CD4-positive, alpha-beta memory T cell (primary cell): ENCODE measurements at regions not wholly inside any gene's neighbourhood (a gene's known extent, or its start where the extent isn't known, plus 50 kb on each side); places are given as distances from the start of the nearest gene placed in this dataset.

ENCODE experiments used
- CTCF ChIA-PET: fragments of 350-600 bp; sonication (Branson Sonifier 250); formaldehyde crosslinking; loops from one replicate; lab custom pipeline; 2021; ENCODE audit warnings: inconsistent platforms; ENCODE audit not compliant: partially characterized antibody; lab: Charles Lee
- POLR2A ChIA-PET: fragments of 350-600 bp; sonication (Branson Sonifier 250); formaldehyde crosslinking; loops from one replicate; lab custom pipeline; 2021; ENCODE audit not compliant: partially characterized antibody; lab: Charles Lee
- DNase-seq, 5 donors: peaks; one replicate each; pipeline versions ENCODE4 v3.0.0 to v3.0.0-alpha.2; 2020 to 2022; ENCODE audit warnings: mixed read lengths in 1 of 5
- H3K27ac ChIP-seq: one replicate; pipeline ENCODE4 v1.7.0; 2013; ENCODE audit warnings: low read depth, low read length
- H3K27me3 ChIP-seq: 2 replicates; pipeline ENCODE4 v1.7.0; 2013; ENCODE audit warnings: mild to moderate bottlenecking, low read length, moderate library complexity; ENCODE audit not compliant: insufficient read depth
- H3K36me3 ChIP-seq: 2 replicates; pipeline ENCODE4 v1.7.0; 2013; ENCODE audit warnings: mild to moderate bottlenecking, low read length, moderate library complexity; ENCODE audit not compliant: insufficient read depth
- H3K4me1 ChIP-seq: 2 replicates; pipeline ENCODE4 v1.7.0; 2013; ENCODE audit warnings: mild to moderate bottlenecking, low read length, moderate library complexity; ENCODE audit not compliant: insufficient read depth
- H3K4me3 ChIP-seq, 2 donors: one replicate each; pipeline ENCODE4 v1.7.0; 2013; ENCODE audit warnings: low read length in 2 of 2, mild to moderate bottlenecking in 1 of 2
- H3K9me3 ChIP-seq, 2 donors: one replicate each; pipeline ENCODE4 v1.7.0; 2013; ENCODE audit warnings: low read length in 2 of 2, control low read depth in 1 of 2; ENCODE audit not compliant: control insufficient read depth in 1 of 2
- H3K27ac Mint-ChIP-seq, 7 donors: one replicate each; pipeline ENCODE4 v1.8.0; 2020 to 2021; ENCODE audit warnings: mixed read lengths in 7 of 7, mild to moderate bottlenecking in 6 of 7, inconsistent platforms in 3 of 7, moderate library complexity in 3 of 7
- H3K27me3 Mint-ChIP-seq, 2 donors: one replicate each; pipeline ENCODE4 v1.8.0; 2020 to 2021; ENCODE audit warnings: mixed read lengths in 2 of 2
- H3K36me3 Mint-ChIP-seq, 2 donors: one replicate each; pipeline ENCODE4 v1.8.0; 2020 to 2021; ENCODE audit warnings: mixed read lengths in 2 of 2, inconsistent platforms in 1 of 2, mild to moderate bottlenecking in 1 of 2
- H3K4me1 Mint-ChIP-seq, 4 donors: one replicate each; pipeline ENCODE4 v1.8.0; 2020 to 2021; ENCODE audit warnings: mixed read lengths in 4 of 4, mild to moderate bottlenecking in 1 of 4
- H3K4me3 Mint-ChIP-seq, 8 donors: one replicate each; pipeline ENCODE4 v1.8.0; 2020 to 2021; ENCODE audit warnings: mixed read lengths in 8 of 8, mild to moderate bottlenecking in 7 of 8, moderate library complexity in 6 of 8, inconsistent platforms in 3 of 8
- H3K9me3 Mint-ChIP-seq, 8 donors: one replicate each; pipeline ENCODE4 v1.8.0; 2020 to 2021; ENCODE audit warnings: mixed read lengths in 8 of 8, mild to moderate bottlenecking in 5 of 8, inconsistent platforms in 3 of 8, moderate library complexity in 1 of 8
- intact Hi-C: fragments of 100-400 bp; cut with micrococcal nuclease; formaldehyde crosslinking; loops from one replicate; pipeline ENCODE4 v1.15.1; 2023

DNA sequence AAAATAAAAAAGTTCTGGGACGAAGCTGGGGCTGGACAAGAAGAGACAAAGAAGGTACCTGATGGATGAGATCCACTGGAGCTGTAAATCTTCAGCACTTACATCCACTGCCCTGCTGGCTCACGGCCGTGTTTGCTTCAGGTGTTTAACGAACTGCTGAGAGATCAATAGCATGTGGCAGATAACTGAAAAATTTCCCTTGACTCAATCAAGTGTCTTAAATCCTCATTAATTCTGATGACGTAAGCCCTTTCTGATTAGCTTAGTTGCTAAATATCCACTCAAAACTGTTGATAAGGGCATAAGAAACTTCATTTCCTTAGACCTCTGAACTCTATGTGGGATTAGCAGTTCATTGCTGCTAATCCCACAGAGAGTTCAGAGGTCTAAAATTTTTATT, 354.2 kb upstream of the HS3ST1 start:
- Mint-ChIP-seq H3K27me3 (peaks cover 0 to 1% of the 10 kb centered on the region in 2 donors), H3K4me3 (no peak overlapping the region), H3K36me3 (no peaks in the 10 kb centered on the region), H3K4me1 (no peaks in the 10 kb centered on the region), H3K9me3 (peaks cover 0 to 3% (median 0%) of the 10 kb centered on the region in 8 donors), H3K27ac (no peak overlapping the region)
- Histone ChIP-seq H3K4me1 (no peaks in the 10 kb centered on the region), H3K27me3 (no peaks in the 10 kb centered on the region), H3K4me3 (no peak overlapping the region), H3K36me3 (no peaks in the 10 kb centered on the region), H3K9me3 (no peaks in the 10 kb centered on the region), H3K27ac (no peak overlapping the region)
- intact Hi-C loops = no loop called here
- CTCF ChIA-PET = no interaction called here
- no peak for DNase-seq
- POLR2A ChIA-PET = no interaction called here

DNA sequence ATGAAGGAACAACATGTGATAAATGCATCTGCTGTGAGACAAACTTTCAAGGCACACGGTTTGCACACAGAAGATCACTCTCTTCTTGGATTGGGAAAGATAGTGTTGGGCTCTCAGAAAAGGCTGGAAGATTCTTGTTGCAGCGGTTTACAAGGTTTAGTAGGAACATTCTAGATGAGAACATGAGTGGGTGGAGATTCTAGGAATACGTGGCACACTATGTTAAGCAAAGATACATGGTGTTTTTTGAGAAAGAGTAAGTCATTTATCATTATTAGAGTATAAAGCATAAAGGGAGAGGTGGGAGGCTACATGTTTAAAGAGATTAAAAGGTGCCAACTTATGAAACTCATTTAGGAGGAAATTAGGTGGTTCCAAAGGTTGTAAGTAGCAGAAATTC, 348.8 kb upstream of the HS3ST1 start:
- Histone ChIP-seq H3K9me3 (no peaks in the 10 kb centered on the region), H3K36me3 (no peaks in the 10 kb centered on the region), H3K4me3 (no peak overlapping the region), H3K4me1 (no peaks in the 10 kb centered on the region), H3K27me3 (no peaks in the 10 kb centered on the region), H3K27ac (no peak overlapping the region)
- H3K4me3 Mint-ChIP-seq = no peak overlapping the region
- CTCF ChIA-PET = interaction anchor here (2.2 kb wide), 1 partner anchor 11 kb away, joined by 5 read pairs; no protein-coding TSS in a partner anchor
- DNase-seq = no peak
- peaks cover 0 to 4% (median 0%) of the 10 kb centered on the region in 8 donors for H3K9me3 Mint-ChIP-seq
- intact Hi-C loops = no loop called here
- H3K27me3 Mint-ChIP-seq = peaks cover 0 to 1% of the 10 kb centered on the region in 2 donors
- H3K36me3 Mint-ChIP-seq = no peaks in the 10 kb centered on the region
- no peaks in the 10 kb centered on the region for H3K4me1 Mint-ChIP-seq
- POLR2A ChIA-PET = no interaction called here
- H3K27ac Mint-ChIP-seq = no peak overlapping the region

DNA sequence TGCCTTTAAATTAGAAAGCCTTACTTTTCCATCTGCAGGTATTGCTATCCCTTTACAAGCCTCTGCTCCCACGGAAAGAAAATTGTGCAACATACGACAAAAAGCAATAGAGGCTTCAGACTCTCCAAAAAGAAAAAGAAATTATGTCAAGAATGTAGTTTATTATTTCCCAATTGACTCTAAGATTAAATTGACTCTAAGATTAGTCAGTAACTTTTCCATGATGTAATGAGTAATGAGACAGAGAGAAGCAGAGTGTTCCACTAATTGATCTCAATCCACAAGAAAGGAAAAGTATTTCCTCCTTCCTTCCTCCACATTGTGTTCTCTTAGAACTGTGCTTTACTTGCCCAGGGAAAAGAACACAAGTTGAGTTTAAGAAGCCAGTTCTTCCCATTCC, 345.7 kb upstream of the HS3ST1 start:
- Mint-ChIP-seq H3K4me1 (no peaks in the 10 kb centered on the region), H3K4me3 (no peak overlapping the region), H3K9me3 (peaks cover 0 to 4% (median 0%) of the 10 kb centered on the region in 8 donors), H3K27ac (no peak overlapping the region), H3K27me3 (peaks cover 0 to 1% of the 10 kb centered on the region in 2 donors), H3K36me3 (no peaks in the 10 kb centered on the region)
- Histone ChIP-seq H3K27ac (no peak overlapping the region), H3K9me3 (no peaks in the 10 kb centered on the region), H3K36me3 (no peaks in the 10 kb centered on the region), H3K4me1 (no peaks in the 10 kb centered on the region), H3K4me3 (no peak overlapping the region), H3K27me3 (no peaks in the 10 kb centered on the region)
- ChIA-PET POLR2A (no interaction called here), CTCF (no interaction called here)
- intact Hi-C loops = no loop called here
- no peak for DNase-seq

DNA sequence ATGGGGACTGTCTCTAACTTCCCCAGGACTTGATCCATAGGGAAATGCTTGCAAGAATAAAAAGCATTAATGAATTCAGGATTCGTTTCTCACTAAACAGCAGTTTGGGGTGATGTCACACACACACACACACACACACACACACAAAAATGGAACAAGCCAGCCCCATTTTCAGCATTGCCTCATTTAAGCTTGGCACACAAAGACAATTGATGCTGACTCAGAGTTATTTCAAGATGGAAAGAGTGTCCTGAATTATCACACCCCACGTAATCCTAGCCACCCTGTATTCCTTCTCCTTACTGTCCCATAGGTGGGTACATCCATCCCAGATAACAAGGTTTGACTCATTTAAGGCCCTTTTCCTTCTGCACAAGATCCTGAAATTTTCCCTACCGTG, 345.1 kb upstream of the HS3ST1 start:
- H3K27ac Mint-ChIP-seq = no peak overlapping the region
- ChIA-PET POLR2A (no interaction called here), CTCF (no interaction called here)
- no peak for DNase-seq
- peaks cover 0 to 4% (median 0%) of the 10 kb centered on the region in 8 donors for H3K9me3 Mint-ChIP-seq
- H3K4me3 ChIP-seq = no peak overlapping the region
- H3K27me3 ChIP-seq = no peaks in the 10 kb centered on the region
- H3K4me1 Mint-ChIP-seq = no peaks in the 10 kb centered on the region
- H3K36me3 ChIP-seq = no peaks in the 10 kb centered on the region
- H3K27me3 Mint-ChIP-seq = peaks cover 0 to 1% of the 10 kb centered on the region in 2 donors
- H3K4me1 ChIP-seq = no peaks in the 10 kb centered on the region
- no peak overlapping the region for H3K27ac ChIP-seq
- H3K9me3 ChIP-seq = no peaks in the 10 kb centered on the region
- H3K36me3 Mint-ChIP-seq = no peaks in the 10 kb centered on the region
- H3K4me3 Mint-ChIP-seq = no peak overlapping the region
- intact Hi-C loops = no loop called here

DNA sequence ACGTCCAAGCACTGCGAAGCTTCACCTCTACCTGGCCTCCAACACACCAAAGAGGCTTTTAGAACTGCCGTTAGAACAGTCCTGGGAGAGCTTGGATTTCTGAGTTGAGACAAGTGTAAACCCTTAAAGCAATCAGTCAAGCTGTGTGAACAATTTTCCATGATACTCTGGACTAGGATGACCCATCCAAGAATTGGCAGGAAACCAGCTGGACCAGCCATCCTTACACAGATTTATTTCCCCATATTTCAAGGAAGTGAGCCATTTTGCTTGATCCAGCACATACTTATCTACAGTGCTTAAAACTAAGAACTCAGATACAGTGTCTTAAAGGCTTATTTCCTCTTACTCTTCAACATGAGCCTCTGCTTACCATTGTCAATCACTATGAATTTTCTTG, 340.7 kb upstream of the HS3ST1 start:
- no peak for DNase-seq
- H3K4me1 ChIP-seq = no peaks in the 10 kb centered on the region
- H3K4me3 ChIP-seq = no peak overlapping the region
- intact Hi-C loops = no loop called here
- no peak overlapping the region for H3K27ac ChIP-seq
- Mint-ChIP-seq H3K27ac (no peak overlapping the region), H3K36me3 (no peaks in the 10 kb centered on the region), H3K4me3 (no peak overlapping the region), H3K9me3 (peaks cover 0 to 4% (median 0%) of the 10 kb centered on the region in 8 donors), H3K4me1 (no peaks in the 10 kb centered on the region), H3K27me3 (peaks cover 0 to 1% of the 10 kb centered on the region in 2 donors)
- no peaks in the 10 kb centered on the region for H3K36me3 ChIP-seq
- no peaks in the 10 kb centered on the region for H3K9me3 ChIP-seq
- ChIA-PET CTCF (interaction anchor here (1.2 kb wide), 1 partner anchor 20 kb away, joined by 3 read pairs; no protein-coding TSS in a partner anchor), POLR2A (no interaction called here)
- no peaks in the 10 kb centered on the region for H3K27me3 ChIP-seq

DNA sequence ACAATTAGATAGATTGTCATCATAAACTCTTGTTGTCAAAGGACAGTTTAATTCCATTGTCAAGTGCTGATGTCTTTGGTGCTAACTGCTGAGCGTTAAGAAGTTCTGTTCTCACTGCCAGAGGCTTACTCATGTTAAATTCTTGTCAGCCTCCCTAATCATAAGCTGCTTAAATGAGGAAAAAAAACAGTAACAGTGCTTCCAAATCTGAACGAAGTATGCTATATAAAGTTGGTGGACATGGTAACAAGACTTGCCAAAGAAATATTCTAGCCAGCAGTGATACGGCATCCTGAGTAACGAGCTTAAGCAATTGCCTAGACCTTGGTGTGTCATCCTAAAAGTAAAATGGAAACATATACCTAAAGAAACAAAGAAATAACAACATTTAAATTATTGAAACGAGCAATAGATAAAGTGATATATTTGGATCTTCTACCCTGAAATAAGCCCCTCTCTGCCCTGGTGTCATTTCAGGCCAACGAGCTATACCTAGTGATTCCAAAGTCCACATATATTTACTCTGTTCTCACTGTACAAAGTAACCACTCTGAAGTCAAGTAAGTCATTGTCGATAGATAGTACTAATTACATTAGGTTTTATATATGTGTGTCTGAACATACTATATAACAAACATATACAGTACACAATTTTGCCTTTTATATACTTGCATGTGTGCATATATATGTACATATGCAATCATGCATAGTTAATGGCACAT, 339.7 kb upstream of the HS3ST1 start:
- Mint-ChIP-seq H3K9me3 (no peaks in the 10 kb centered on the region), H3K27me3 (peaks cover 0 to 1% of the 10 kb centered on the region in 2 donors), H3K4me3 (no peak overlapping the region), H3K36me3 (no peaks in the 10 kb centered on the region), H3K27ac (no peak overlapping the region), H3K4me1 (no peaks in the 10 kb centered on the region)
- no peak overlapping the region for H3K27ac ChIP-seq
- no peaks in the 10 kb centered on the region for H3K4me1 ChIP-seq
- H3K4me3 ChIP-seq = no peak overlapping the region
- CTCF ChIA-PET = interaction anchor here (1.2 kb wide), 1 partner anchor 21 kb away, joined by 3 read pairs; no protein-coding TSS in a partner anchor
- DNase-seq = no peak
- no peaks in the 10 kb centered on the region for H3K27me3 ChIP-seq
- H3K36me3 ChIP-seq = no peaks in the 10 kb centered on the region
- no peaks in the 10 kb centered on the region for H3K9me3 ChIP-seq
- POLR2A ChIA-PET = interaction anchor here (0.6 kb wide), 1 partner anchor 255 kb away, joined by 3 read pairs; no protein-coding TSS in a partner anchor
- intact Hi-C loops = no loop called here

DNA sequence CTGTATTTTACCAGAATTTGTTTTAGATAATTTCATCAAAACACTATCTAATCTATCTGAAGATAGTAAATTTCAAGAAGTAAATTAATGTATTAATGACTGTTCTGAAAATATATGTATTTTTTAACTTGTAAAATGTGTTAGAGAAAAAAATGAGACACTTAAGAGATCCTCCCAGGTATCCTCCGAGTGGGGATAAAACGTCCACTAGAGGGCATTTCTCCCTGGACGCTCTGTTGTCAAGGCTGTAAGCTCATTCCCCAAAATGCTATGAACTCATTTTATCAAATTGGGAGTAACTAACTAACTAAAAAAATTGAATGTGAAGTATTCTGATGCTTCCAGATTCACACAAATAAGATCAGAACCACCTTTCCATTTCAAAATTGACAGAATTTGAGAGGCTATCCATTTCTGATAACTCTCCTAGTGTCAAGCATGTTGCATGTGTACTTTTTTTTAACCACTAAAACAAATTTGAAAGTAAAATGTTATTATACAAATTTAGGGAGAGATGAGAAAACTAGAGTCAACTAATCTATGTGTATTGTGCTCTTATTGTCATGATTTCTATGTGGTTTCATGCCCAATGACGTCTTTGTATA, 337.3 kb upstream of the HS3ST1 start:
- Histone ChIP-seq H3K27me3 (no peaks in the 10 kb centered on the region), H3K4me3 (no peak overlapping the region), H3K27ac (no peak overlapping the region), H3K9me3 (no peaks in the 10 kb centered on the region), H3K4me1 (no peaks in the 10 kb centered on the region), H3K36me3 (no peaks in the 10 kb centered on the region)
- H3K36me3 Mint-ChIP-seq = no peaks in the 10 kb centered on the region
- H3K4me1 Mint-ChIP-seq = no peaks in the 10 kb centered on the region
- no peak overlapping the region for H3K4me3 Mint-ChIP-seq
- peak in 1 of 5 donors; percentile 1 for DNase-seq
- H3K27me3 Mint-ChIP-seq = peaks cover 1 to 6% of the 10 kb centered on the region in 2 donors
- no peaks in the 10 kb centered on the region for H3K9me3 Mint-ChIP-seq
- ChIA-PET POLR2A (no interaction called here), CTCF (interaction anchor here (0.7 to 1.6 kb wide), 4 partner anchors 12 to 139 kb away, joined by 3 to 6 read pairs (median 4); no protein-coding TSS in a partner anchor)
- intact Hi-C loops = no loop called here
- no peak overlapping the region for H3K27ac Mint-ChIP-seq
